ENCODE measurements at regions not wholly inside any gene's neighbourhood (a gene's known extent, or its start where the extent isn't known, plus 50 kb on each side); places are given as distances from the start of the nearest gene placed in this dataset.

GRCh38 chr11:122165607-122166371, 49.8 kb upstream of the BLID start:
- no peak for DNase-seq
